GM23248 (cell line): ENCODE measurements at regions not wholly inside any gene's neighbourhood (a gene's known extent, or its start where the extent isn't known, plus 50 kb on each side); places are given as distances from the start of the nearest gene placed in this dataset.

ENCODE experiments used
- DNase-seq: peaks from one replicate; pipeline ENCODE4 v3.0.0-alpha.2; 2015
- H2AFZ ChIP-seq: fragments of 200-600 bp; sonication (generic); 2 replicates; pipeline ENCODE4 v1.6.1; 2016; ENCODE audit warnings: antibody characterized with exemption
- H3F3A ChIP-seq: fragments of 200-600 bp; sonication (generic); 2 replicates; pipeline ENCODE4 v1.6.1; 2016; ENCODE audit warnings: mild to moderate bottlenecking, antibody characterized with exemption, mixed run types; ENCODE audit not compliant: insufficient read depth
- H3K27ac ChIP-seq: fragments of 200-600 bp; sonication (generic); 2 replicates; pipeline ENCODE4 v1.5.1; 2016; ENCODE audit warnings: mild to moderate bottlenecking
- H3K27me3 ChIP-seq: fragments of 200-600 bp; sonication (generic); replicated peaks from 2 replicates; pipeline ENCODE4 v1.6.1; 2016; ENCODE audit warnings: mild to moderate bottlenecking; ENCODE audit not compliant: insufficient read depth
- H3K36me3 ChIP-seq: fragments of 200-600 bp; sonication (generic); 2 replicates; pipeline ENCODE4 v1.6.1; 2016; ENCODE audit warnings: low read depth, mild to moderate bottlenecking
- H3K4me1 ChIP-seq: fragments of 200-600 bp; sonication (generic); 2 replicates; pipeline ENCODE4 v1.6.1; 2016; ENCODE audit warnings: mild to moderate bottlenecking; ENCODE audit not compliant: insufficient read depth
- H3K4me2 ChIP-seq: fragments of 200-600 bp; sonication (generic); one replicate; pipeline ENCODE4 v1.6.1; 2016; ENCODE audit warnings: mild to moderate bottlenecking; ENCODE audit not compliant: unreplicated experiment
- H3K4me3 ChIP-seq: fragments of 200-600 bp; sonication (generic); 2 replicates; pipeline ENCODE4 v1.5.1; 2016; ENCODE audit warnings: mild to moderate bottlenecking
- H3K79me2 ChIP-seq: fragments of 200-600 bp; sonication (generic); 2 replicates; pipeline ENCODE4 v1.6.1; 2016; ENCODE audit warnings: mild to moderate bottlenecking; ENCODE audit not compliant: insufficient read depth
- H3K9ac ChIP-seq: fragments of 200-600 bp; sonication (generic); 2 replicates; pipeline ENCODE4 v1.6.1; 2016; ENCODE audit warnings: mild to moderate bottlenecking
- H3K9me2 ChIP-seq: fragments of 200-600 bp; sonication (generic); 2 replicates; pipeline ENCODE4 v1.6.1; 2016; ENCODE audit warnings: mixed run types, mild to moderate bottlenecking, moderate library complexity; ENCODE audit not compliant: insufficient read depth
- H3K9me3 ChIP-seq: fragments of 200-600 bp; sonication (generic); one replicate; pipeline ENCODE4 v1.6.1; 2017; ENCODE audit warnings: low read depth
- H4K20me1 ChIP-seq: fragments of 200-600 bp; sonication (generic); 2 replicates; pipeline ENCODE4 v1.6.0; 2016; ENCODE audit not compliant: insufficient read depth
- EZH2 ChIP-seq: fragments of 200-600 bp; sonication (generic); IDR thresholded peaks from 2 replicates; pipeline ENCODE4 v1.6.1; 2018; ENCODE audit warnings: antibody characterized with exemption, mild to moderate bottlenecking; ENCODE audit not compliant: insufficient read depth, poor library complexity, severe bottlenecking
- EZH2phosphoT487 ChIP-seq: fragments of 200-600 bp; sonication (generic); IDR thresholded peaks from 2 replicates; pipeline ENCODE4 v1.6.1; 2018; ENCODE audit warnings: antibody characterized with exemption, moderate library complexity, mild to moderate bottlenecking, low read depth; ENCODE audit not compliant: insufficient read depth
- WGBS, 2 experiments: methylation state at CpG; one replicate each; pipeline ENCODE4 v1.1.6; 2015 to 2017; ENCODE audit warnings: low lambda C conversion rate in 2 of 2, low coverage in 1 of 2; ENCODE audit errors: missing lambda C conversion rate in 2 of 2; 5-methylcytosine and 5-hydroxymethylcytosine counted together
- in situ Hi-C: fragments of 300-500 bp; cut with MboI; formaldehyde crosslinking; loops from 2 replicates; pipeline ENCODE4 v1.15.0; 2020

DNA sequence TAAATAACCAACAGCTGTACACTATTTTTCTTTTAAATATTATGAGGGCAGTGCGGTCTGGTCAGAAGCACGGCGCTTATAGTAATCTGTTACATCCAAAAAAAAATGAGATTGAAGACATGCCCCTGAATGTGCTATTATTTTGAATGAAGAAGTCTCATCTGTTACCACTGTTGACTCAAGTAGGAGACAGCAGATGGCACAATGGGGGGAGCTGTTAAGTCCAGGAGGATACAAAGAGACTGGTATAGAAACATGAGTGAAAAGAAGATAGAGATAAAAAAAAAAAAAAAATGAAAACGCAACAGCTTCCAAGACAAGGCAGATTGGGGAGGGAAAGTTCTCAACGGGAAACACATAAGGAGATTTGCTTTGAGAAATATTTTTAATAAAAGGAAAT, 425.5 kb upstream of the PKDCC start:
- Histone ChIP-seq H4K20me1 (no peaks in the 10 kb centered on the region), H3K9me2 (no peaks in the 10 kb centered on the region), H3K4me3 (no peak overlapping the region), H3K9ac (no peak overlapping the region), H2AFZ (no peak overlapping the region), H3K4me2 (no peak overlapping the region), H3K27ac (no peak overlapping the region), H3K4me1 (no peaks in the 10 kb centered on the region), H3F3A (no peaks in the 10 kb centered on the region), H3K36me3 (no peaks in the 10 kb centered on the region), H3K79me2 (no peaks in the 10 kb centered on the region), H3K27me3 (no peaks in the 10 kb centered on the region), H3K9me3 (no peaks in the 10 kb centered on the region)
- TF ChIP-seq EZH2 (no peak), EZH2phosphoT487 (no peak)
- no peak for DNase-seq
- in situ Hi-C loops, result no loop called here
- 61 to 62% methylated on average over 5 of the region's 5 CpGs for WGBS, 2 experiments

DNA sequence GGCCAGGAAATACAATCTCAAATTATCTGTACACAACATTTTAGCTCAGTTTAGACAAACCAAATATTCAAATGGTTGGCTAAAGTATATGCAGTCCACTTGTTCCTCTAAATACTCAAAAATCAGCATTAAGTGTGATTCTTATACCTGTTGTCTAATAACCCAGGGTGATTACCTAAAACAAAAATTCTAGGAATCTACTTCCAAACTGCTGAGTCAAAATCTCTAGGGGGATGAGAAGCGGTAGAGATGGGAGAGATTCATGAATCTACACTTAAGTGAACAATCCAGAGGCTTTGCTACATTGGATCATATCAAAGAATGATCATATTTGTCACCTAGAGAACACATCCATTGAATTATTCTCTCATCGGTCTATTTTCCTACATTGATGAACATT, 420.9 kb upstream of the PKDCC start:
- WGBS, 2 experiments, result 45 to 51% methylated on average over 2 of the region's 2 CpGs
- H3K9me2 ChIP-seq, result no peaks in the 10 kb centered on the region
- no peaks in the 10 kb centered on the region for H3F3A ChIP-seq
- no peaks in the 10 kb centered on the region for H3K36me3 ChIP-seq
- no peaks in the 10 kb centered on the region for H3K9me3 ChIP-seq
- no peak overlapping the region for H2AFZ ChIP-seq
- in situ Hi-C loops, result no loop called here
- no peak overlapping the region for H3K4me2 ChIP-seq
- H3K27me3 ChIP-seq, result no peaks in the 10 kb centered on the region
- no peaks in the 10 kb centered on the region for H3K4me1 ChIP-seq
- TF ChIP-seq EZH2, result no peak
- no peak for DNase-seq
- H3K27ac ChIP-seq, result no peak overlapping the region
- no peaks in the 10 kb centered on the region for H3K79me2 ChIP-seq
- no peak overlapping the region for H3K9ac ChIP-seq
- no peaks in the 10 kb centered on the region for H4K20me1 ChIP-seq
- no peak overlapping the region for H3K4me3 ChIP-seq

DNA sequence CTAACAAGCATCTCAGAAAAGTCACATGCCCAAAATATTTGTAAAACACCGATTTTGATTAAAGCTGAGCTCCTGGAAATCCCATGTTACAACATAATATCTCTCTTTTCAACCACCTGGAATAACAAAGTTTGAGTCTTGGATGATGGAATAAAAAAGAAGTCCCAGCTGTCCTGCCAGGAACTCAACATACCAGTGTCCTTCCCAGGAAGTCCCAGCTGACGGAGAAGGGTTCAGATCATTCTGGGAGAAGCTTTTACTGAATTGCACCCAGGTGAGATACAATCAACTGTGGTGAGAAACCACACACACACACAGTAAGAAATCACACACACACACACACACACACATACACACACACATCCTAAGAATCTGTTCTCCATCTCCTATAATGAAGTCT, 413.1 kb upstream of the PKDCC start:
- Histone ChIP-seq H3K4me1 (no peaks in the 10 kb centered on the region), H3K9me3 (no peaks in the 10 kb centered on the region), H3K4me3 (no peak overlapping the region), H4K20me1 (no peaks in the 10 kb centered on the region), H2AFZ (no peak overlapping the region), H3K4me2 (no peak overlapping the region), H3K79me2 (no peaks in the 10 kb centered on the region), H3F3A (no peaks in the 10 kb centered on the region), H3K27me3 (no peaks in the 10 kb centered on the region), H3K36me3 (no peaks in the 10 kb centered on the region), H3K9ac (no peak overlapping the region), H3K27ac (no peak overlapping the region), H3K9me2 (no peaks in the 10 kb centered on the region)
- in situ Hi-C loops, result no loop called here
- TF ChIP-seq EZH2 (no peak), EZH2phosphoT487 (no peak)
- DNase-seq, result no peak
- 21 to 25% methylated on average over 2 of the region's 2 CpGs for WGBS, 2 experiments

DNA sequence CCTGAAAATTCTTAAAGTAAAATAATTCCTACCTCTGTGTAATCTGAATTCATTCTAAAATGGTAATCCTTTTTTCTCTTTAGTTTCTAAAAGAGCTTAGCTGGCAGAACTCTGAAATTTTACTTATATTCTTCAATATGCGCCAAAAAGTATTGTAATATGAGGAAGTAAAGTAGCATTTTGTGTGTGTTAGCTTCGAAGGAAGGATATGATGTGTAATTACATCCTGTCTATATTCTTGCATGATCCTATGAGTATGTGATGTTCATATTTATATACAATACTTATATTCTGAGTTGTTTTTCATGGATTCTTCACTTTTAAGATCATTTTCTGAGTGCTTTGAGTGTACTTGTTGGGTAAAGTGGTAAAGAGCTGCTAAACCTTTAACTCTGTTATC, 402.9 kb upstream of the PKDCC start:
- no peak for DNase-seq
- Histone ChIP-seq H3K4me2 (no peak overlapping the region), H3K36me3 (no peaks in the 10 kb centered on the region), H3F3A (no peaks in the 10 kb centered on the region), H3K27me3 (no peaks in the 10 kb centered on the region), H3K4me3 (no peak overlapping the region), H3K9ac (no peak overlapping the region), H3K79me2 (no peaks in the 10 kb centered on the region), H2AFZ (no peak overlapping the region), H4K20me1 (no peaks in the 10 kb centered on the region), H3K9me2 (no peaks in the 10 kb centered on the region), H3K9me3 (no peaks in the 10 kb centered on the region), H3K4me1 (no peaks in the 10 kb centered on the region), H3K27ac (no peak overlapping the region)
- in situ Hi-C loops, result no loop called here
- 57 to 59% methylated on average over 2 of the region's 2 CpGs for WGBS, 2 experiments
- TF ChIP-seq EZH2phosphoT487, result no peak
- TF ChIP-seq EZH2, result no peak

DNA sequence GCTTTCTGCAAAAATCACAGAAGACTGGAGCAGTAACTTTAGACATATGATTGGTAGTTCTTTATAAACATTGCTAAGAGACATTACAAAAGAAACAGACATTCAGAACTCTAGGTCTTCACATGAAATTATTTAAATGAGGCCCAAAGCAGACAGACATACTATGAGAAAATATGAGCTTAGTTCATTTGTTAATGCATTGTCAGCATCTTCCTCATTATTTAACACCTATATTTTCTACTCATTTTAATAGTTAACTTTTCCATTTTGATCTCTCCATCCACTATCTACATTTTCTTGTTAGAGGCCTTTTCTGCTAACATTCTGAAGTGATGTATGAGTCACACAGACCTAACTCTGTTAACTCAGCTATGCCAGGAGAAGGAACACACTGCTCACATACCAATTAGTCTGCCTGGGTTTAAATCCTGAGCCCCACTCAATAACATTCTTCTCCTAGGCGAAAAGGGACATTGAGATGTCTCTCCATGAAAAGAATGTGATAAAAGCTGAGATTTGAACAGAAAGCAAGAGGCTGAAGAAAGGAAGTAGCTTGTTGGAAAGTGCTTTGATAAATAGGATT, 400.3 kb upstream of the PKDCC start:
- in situ Hi-C loops, result no loop called here
- H3F3A ChIP-seq, result no peaks in the 10 kb centered on the region

More for the DNA sequence above, 400.3 kb upstream of the PKDCC start:
- no peak for TF ChIP-seq EZH2phosphoT487
- TF ChIP-seq EZH2, result no peak
- Histone ChIP-seq H3K27ac (no peak overlapping the region), H3K27me3 (no peaks in the 10 kb centered on the region), H3K4me2 (no peak overlapping the region), H3K36me3 (no peaks in the 10 kb centered on the region), H3K79me2 (no peaks in the 10 kb centered on the region), H3K9me2 (no peaks in the 10 kb centered on the region), H3K4me1 (no peaks in the 10 kb centered on the region), H3K4me3 (no peak overlapping the region), H3K9ac (no peak overlapping the region), H4K20me1 (no peaks in the 10 kb centered on the region), H3K9me3 (no peaks in the 10 kb centered on the region), H2AFZ (no peak overlapping the region)
- no peak for DNase-seq
- 0 to 8% methylated on average over 1 of the region's 1 CpG for WGBS, 2 experiments
